GM12892 (cell line): ENCODE measurements at regions not wholly inside any gene's neighbourhood (a gene's known extent, or its start where the extent isn't known, plus 50 kb on each side); places are given as distances from the start of the nearest gene placed in this dataset.

ENCODE experiments used
- POLR2A ChIP-seq: IDR thresholded peaks from 2 replicates; pipeline ENCODE4 v1.6.1; 2011; ENCODE audit warnings: low read depth, low read length, control low read depth
- POLR2AphosphoS5 ChIP-seq: IDR thresholded peaks from 2 replicates; pipeline ENCODE4 v1.6.1; 2011; ENCODE audit warnings: low read depth, low read length, control low read depth
- TAF1 ChIP-seq: IDR thresholded peaks from 2 replicates; pipeline ENCODE4 v1.6.1; 2011; ENCODE audit warnings: low read depth, mild to moderate bottlenecking, control low read depth, low read length, borderline replicate concordance

DNA sequence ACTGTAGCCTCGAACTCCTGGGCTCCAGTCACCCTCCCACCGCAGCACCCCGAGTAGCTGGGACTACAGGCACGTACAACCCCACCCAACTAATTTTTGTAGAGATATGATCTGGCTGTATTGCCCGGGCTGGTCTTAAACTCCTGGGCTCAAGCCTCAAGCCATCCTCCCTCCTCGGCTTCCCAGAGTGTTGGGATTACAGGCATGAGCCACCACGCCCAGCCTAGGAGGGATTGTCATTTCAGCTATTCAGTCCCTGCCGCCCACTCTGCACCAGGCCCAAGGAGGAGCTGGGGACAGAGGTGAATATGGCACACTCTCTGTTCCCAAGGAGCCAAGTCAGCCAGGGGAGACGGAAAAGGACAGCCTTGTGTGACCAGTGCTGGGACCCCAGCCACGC is 256.2 kb downstream of the PARN start:
- TF ChIP-seq POLR2AphosphoS5 (no peak), TAF1 (no peak), POLR2A (no peak)
